ENCODE measurements at regions not wholly inside any gene's neighbourhood (a gene's known extent, or its start where the extent isn't known, plus 50 kb on each side); places are given as distances from the start of the nearest gene placed in this dataset.

GRCh38 chr1:227422581-227422980 is 104.3 kb upstream of the CDC42BPA start:
- Mint-ChIP-seq H3K4me3 (no peak overlapping the region), H3K36me3 (no peaks in the 10 kb centered on the region), H3K9me3 (peaks cover 2% of the 10 kb centered on the region), H3K4me1 (no peaks in the 10 kb centered on the region), H3K27me3 (ENCODE audit: insufficient read depth, low read depth) (peaks cover 3% of the 10 kb centered on the region), H3K27ac (no peak overlapping the region)
- Histone ChIP-seq H3K36me3 (no peaks in the 10 kb centered on the region), H3K4me2 (no peak overlapping the region), H3K9me3 (ENCODE audit: low read depth) (no peaks in the 10 kb centered on the region), H3K27ac (no peak overlapping the region), H3K9ac (no peak overlapping the region), H4K20me1 (ENCODE audit: low read depth) (no peaks in the 10 kb centered on the region), H3F3A (ENCODE audit: low read depth) (no peaks in the 10 kb centered on the region), H3K27me3 (no peaks in the 10 kb centered on the region), H3K4me3 (no peak overlapping the region), H3K4me1 (no peaks in the 10 kb centered on the region), H2AFZ (replicated peaks) (no peak overlapping the region), H3K79me2 (ENCODE audit: low read depth) (no peaks in the 10 kb centered on the region)
- DNase-seq (ENCODE audit: low spot score) = no peak
- no peak for TF ChIP-seq EZH2phosphoT487 (IDR thresholded peaks at IDR 0.05)
- TF ChIP-seq EZH2 (IDR thresholded peaks at IDR 0.05) = no peak
- no peak for TF ChIP-seq CTCF (IDR thresholded peaks at IDR 0.05)

GRCh38 chr1:227420147-227420546 is 101.9 kb upstream of the CDC42BPA start:
- H3K4me1 Mint-ChIP-seq = no peaks in the 10 kb centered on the region
- Histone ChIP-seq H3F3A (ENCODE audit: low read depth) (no peaks in the 10 kb centered on the region), H3K79me2 (ENCODE audit: low read depth) (no peaks in the 10 kb centered on the region), H3K9ac (no peak overlapping the region), H3K36me3 (no peaks in the 10 kb centered on the region), H3K9me3 (ENCODE audit: low read depth) (no peaks in the 10 kb centered on the region), H4K20me1 (ENCODE audit: low read depth) (no peaks in the 10 kb centered on the region), H3K4me2 (no peak overlapping the region), H3K4me3 (no peak overlapping the region), H2AFZ (replicated peaks) (no peak overlapping the region), H3K27me3 (no peaks in the 10 kb centered on the region), H3K27ac (no peak overlapping the region), H3K4me1 (no peaks in the 10 kb centered on the region)
- no peak for TF ChIP-seq EZH2phosphoT487 (IDR thresholded peaks at IDR 0.05)
- TF ChIP-seq EZH2 (IDR thresholded peaks at IDR 0.05) = no peak
- TF ChIP-seq CTCF (IDR thresholded peaks at IDR 0.05) = no peak
- peaks cover 2% of the 10 kb centered on the region for H3K9me3 Mint-ChIP-seq
- H3K27ac Mint-ChIP-seq = no peak overlapping the region
- H3K4me3 Mint-ChIP-seq = no peak overlapping the region
- DNase-seq (ENCODE audit: low spot score) = no peak
- H3K36me3 Mint-ChIP-seq = no peaks in the 10 kb centered on the region
- H3K27me3 Mint-ChIP-seq (ENCODE audit: insufficient read depth, low read depth) = peaks cover 3% of the 10 kb centered on the region

GRCh38 chr1:227417756-227418480 is 99.6 kb upstream of the CDC42BPA start:
- H3K36me3 Mint-ChIP-seq = no peaks in the 10 kb centered on the region
- H3K4me3 Mint-ChIP-seq = no peak overlapping the region
- Histone ChIP-seq H3K36me3 (no peaks in the 10 kb centered on the region), H3F3A (ENCODE audit: low read depth) (no peaks in the 10 kb centered on the region), H3K79me2 (ENCODE audit: low read depth) (no peaks in the 10 kb centered on the region), H3K9ac (no peak overlapping the region), H3K27me3 (no peaks in the 10 kb centered on the region), H3K27ac (no peak overlapping the region), H3K4me3 (no peak overlapping the region), H4K20me1 (ENCODE audit: low read depth) (no peaks in the 10 kb centered on the region), H3K9me3 (ENCODE audit: low read depth) (no peaks in the 10 kb centered on the region), H3K4me2 (no peak overlapping the region), H2AFZ (replicated peaks) (no peak overlapping the region), H3K4me1 (no peaks in the 10 kb centered on the region)
- H3K27me3 Mint-ChIP-seq (ENCODE audit: insufficient read depth, low read depth) = peaks cover 3% of the 10 kb centered on the region
- TF ChIP-seq EZH2phosphoT487 (IDR thresholded peaks at IDR 0.05) = no peak
- no peak for TF ChIP-seq EZH2 (IDR thresholded peaks at IDR 0.05)
- TF ChIP-seq CTCF (IDR thresholded peaks at IDR 0.05) = no peak
- no peak for DNase-seq (ENCODE audit: low spot score)
- H3K9me3 Mint-ChIP-seq = no peaks in the 10 kb centered on the region
- H3K27ac Mint-ChIP-seq = no peak overlapping the region
- H3K4me1 Mint-ChIP-seq = no peaks in the 10 kb centered on the region

All from neural progenitor cell (in vitro differentiated cells).